Hindlimb muscle (tissue), 1 donor: ENCODE measurements at regions not wholly inside any gene's neighbourhood (a gene's known extent, or its start where the extent isn't known, plus 50 kb on each side); places are given as distances from the start of the nearest gene placed in this dataset.

Source experiments
- DNase-seq: peaks from one replicate; pipeline ENCODE4 v3.0.0-alpha.2; 2013

GRCh38 chr3:10766049-10766705 is 49.9 kb upstream of the SLC6A11 start:
- DNase-seq = no peak
